ENCODE measurements at regions not wholly inside any gene's neighbourhood (a gene's known extent, or its start where the extent isn't known, plus 50 kb on each side); places are given as distances from the start of the nearest gene placed in this dataset.

GRCh38 chr5:19001539-19001938, 986.5 kb downstream of the CDH18 start:
- no peak for DNase-seq (ENCODE audit: extremely low read depth, low read depth)
- no peak for TF ChIP-seq CTCF (IDR thresholded peaks at IDR 0.05; ENCODE audit: low read depth, low read length, missing control alignments)
- H3K4me3 ChIP-seq (replicated peaks; ENCODE audit: low read depth, low read length), result no peak overlapping the region

- no peak overlapping the region for H3K4me3 ChIP-seq (replicated peaks; ENCODE audit: low read depth, low read length)
- no peak for TF ChIP-seq CTCF (IDR thresholded peaks at IDR 0.05; ENCODE audit: low read depth, low read length, missing control alignments)
- DNase-seq (ENCODE audit: extremely low read depth, low read depth), result no peak
These were observed 985.9 kb downstream of the CDH18 start for GRCh38 chr5:19002111-19002510.

- DNase-seq (ENCODE audit: extremely low read depth, low read depth), result no peak
- no peak for TF ChIP-seq CTCF (IDR thresholded peaks at IDR 0.05; ENCODE audit: low read depth, low read length, missing control alignments)
- H3K4me3 ChIP-seq (replicated peaks; ENCODE audit: low read depth, low read length), result no peak overlapping the region
These were observed 969.2 kb downstream of the CDH18 start for GRCh38 chr5:19018822-19019221.

- no peak overlapping the region for H3K4me3 ChIP-seq (replicated peaks; ENCODE audit: low read depth, low read length)
- TF ChIP-seq CTCF (IDR thresholded peaks at IDR 0.05; ENCODE audit: low read depth, low read length, missing control alignments), result no peak
- no peak for DNase-seq (ENCODE audit: extremely low read depth, low read depth)
These were observed 956.5 kb downstream of the CDH18 start for GRCh38 chr5:19031491-19031890.

- no peak for TF ChIP-seq CTCF (IDR thresholded peaks at IDR 0.05; ENCODE audit: low read depth, low read length, missing control alignments)
- H3K4me3 ChIP-seq (replicated peaks; ENCODE audit: low read depth, low read length), result no peak overlapping the region
- DNase-seq (ENCODE audit: extremely low read depth, low read depth), result no peak
These were observed 952.2 kb downstream of the CDH18 start for GRCh38 chr5:19035816-19036215.

- H3K4me3 ChIP-seq (replicated peaks; ENCODE audit: low read depth, low read length), result no peak overlapping the region
- TF ChIP-seq CTCF (IDR thresholded peaks at IDR 0.05; ENCODE audit: low read depth, low read length, missing control alignments), result no peak
- no peak for DNase-seq (ENCODE audit: extremely low read depth, low read depth)
These were observed 945.9 kb downstream of the CDH18 start for GRCh38 chr5:19042106-19042505.

GRCh38 chr5:19044311-19044710, 943.7 kb downstream of the CDH18 start:
- H3K4me3 ChIP-seq (replicated peaks; ENCODE audit: low read depth, low read length), result no peak overlapping the region
- no peak for TF ChIP-seq CTCF (IDR thresholded peaks at IDR 0.05; ENCODE audit: low read depth, low read length, missing control alignments)
- DNase-seq (ENCODE audit: extremely low read depth, low read depth), result no peak

Data from HFF-Myc (cell line).